GM21367 (cell line): ENCODE measurements at regions not wholly inside any gene's neighbourhood (a gene's known extent, or its start where the extent isn't known, plus 50 kb on each side); places are given as distances from the start of the nearest gene placed in this dataset.

Experiments used
- ATAC-seq: cut with Tn5 transposase; IDR thresholded peaks from one replicate; pipeline ENCODE4 v1.9.1; 2021; ENCODE audit not compliant: unreplicated experiment

DNA sequence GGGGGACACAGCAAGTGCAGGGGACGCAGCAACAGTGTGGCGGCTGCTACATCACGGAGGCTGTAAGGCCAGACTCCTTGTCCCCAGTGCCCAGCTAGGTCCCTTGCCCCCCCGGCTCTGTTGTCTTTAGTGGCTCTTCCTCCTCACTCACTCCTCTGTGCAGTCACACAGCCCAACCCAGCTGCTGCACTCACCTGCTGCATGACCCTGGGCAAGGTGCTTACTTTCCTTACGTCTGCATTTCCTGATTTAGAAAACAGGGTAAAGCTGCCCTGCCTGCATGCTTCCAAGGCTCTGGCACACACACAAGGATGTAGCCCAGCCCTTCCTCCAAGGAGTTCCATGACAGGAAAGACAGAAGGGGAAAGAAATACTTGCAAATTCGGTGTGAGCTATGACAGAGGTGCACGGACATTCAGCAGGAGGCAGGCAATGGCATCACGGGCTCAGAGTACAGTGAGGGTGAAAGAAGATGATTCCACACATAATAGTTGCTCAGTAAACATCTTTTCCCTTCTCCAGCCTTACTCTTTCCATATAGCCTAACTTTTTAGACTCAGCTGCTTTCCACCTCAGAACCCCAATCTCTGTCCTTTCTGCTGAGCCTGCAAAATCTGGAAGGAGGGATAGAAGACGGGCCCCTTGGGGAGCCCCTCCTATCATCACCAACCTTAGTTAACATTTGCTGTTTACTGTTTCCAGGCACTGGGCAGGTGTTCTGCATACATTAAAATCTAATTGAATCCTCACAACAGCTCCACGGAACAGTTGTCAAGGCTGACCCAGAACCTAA is 150.9 kb downstream of the MRM1 start:
- ATAC-seq: no peak

DNA sequence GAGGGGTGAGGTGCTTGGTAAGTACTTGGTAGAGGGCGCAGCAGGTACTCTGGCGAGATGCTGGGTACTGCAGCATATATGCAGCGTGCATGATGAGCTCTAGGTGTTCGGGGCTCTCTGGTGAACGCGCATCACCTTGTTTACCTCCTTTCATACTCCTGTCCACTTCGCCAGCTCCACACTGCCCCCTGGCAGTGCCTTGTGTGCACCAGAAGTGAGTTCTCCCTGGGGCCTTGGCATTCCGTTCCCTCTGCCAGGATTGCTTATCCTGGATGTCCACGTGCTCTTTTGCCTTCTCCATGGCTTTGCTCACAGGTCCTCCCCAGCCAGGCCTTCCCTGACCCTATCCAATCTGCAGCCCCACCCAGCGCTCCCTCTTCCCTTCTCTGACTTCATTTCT is 154.2 kb downstream of the MRM1 start:
- no peak for ATAC-seq

DNA sequence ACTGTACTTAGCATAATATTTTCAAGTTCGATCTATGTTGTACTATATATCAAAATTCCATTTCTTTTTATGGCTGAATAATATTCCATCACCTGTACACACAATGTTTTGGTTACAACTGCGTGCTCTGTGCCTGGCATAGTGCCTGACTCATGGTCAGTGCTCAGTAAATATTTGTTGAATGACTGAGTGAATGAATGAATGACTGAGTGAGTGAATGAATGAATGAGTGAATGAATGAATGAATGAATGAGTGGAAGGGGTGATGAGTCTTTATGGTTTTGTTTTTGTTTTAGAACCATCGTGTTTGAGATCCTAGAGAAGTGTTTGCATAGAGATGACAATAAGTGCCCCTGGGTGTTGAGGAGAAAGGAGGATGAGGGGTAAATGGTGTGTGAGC is 155.3 kb downstream of the MRM1 start:
- ATAC-seq: no peak

DNA sequence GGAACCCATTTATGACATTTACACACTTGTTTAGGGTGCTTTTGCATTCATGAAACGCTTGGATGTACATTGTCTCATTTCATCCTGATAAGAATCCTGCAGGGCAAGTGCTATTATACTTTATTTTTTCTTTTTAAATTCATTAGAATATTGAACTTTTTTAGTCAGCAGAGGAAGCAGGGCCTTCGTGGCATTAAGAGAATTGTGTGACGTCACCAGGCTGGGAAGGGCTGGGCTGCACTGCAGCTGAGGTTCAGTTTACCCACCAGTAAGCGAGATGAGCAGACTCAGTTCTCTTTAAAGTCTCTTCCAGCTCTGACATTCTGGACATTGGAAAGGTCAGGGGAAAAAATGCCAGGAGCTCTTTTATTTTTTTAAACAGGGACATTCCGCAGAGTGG is 159.0 kb downstream of the MRM1 start:
- ATAC-seq: no peak

DNA sequence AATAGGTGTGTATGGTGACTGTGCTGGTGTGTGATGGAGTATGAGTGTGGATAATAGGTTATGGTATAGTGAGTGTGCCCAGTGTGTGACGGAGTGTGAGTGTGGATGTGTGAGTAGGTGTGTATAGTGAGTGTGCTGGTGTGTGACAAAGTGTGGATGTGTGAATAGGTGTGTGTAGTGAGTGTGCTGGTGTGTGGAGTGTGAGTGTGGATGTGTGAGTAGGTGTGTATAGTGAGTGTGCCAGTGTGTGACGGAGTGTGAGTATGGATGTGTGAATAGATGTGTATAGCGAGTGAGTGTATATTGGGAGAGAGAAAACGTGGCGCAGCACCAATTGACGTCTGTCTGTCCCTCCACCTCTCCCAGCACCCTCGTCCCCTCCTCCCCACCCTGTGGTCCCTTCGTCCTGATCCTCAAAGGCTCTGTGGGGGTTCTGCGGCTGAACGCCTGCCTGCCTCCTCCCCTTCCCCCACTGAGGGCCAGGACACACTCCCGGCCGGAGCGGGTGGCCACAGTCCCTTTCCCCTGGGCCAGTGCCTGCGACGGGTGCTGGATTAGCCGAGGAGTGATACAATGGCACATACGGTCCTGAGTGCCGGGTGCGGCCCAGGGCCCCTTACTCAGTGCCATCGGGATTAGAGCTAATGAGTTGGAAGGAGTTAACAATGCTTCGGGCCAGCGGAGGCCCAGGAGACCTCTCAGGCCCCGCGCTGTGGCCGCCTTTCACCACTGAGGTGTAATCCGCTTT is 160.0 kb downstream of the MRM1 start:
- no peak for ATAC-seq

DNA sequence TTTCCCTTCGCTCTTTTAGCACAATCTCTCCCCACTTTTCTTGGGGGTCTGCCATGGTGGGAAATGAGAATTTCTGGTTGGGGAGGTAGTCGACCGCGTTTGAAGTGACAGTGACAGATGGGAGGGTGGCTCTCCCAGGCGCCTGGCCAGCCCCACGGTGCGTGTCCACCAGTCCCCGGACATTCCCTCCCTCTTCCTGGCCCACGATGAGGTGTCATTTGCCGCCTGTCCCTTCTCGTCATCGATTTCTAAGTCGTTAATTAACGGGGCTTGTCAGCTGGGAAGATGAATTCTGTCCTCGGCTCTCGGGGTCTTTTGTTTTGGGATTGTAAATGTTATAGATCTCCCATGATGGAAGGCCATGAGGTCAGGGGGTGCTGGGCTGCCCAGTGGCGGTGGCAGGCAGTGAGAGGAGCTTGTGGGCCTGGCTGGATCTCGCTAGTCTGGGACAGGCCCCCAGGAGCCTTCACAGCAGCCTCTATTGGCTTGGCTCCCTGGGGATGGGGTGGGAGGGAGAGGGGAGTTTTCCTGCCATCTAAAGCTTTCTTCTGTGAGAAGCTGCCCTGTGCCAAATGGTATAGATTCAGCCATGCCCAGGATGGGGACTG is 164.2 kb downstream of the MRM1 start:
- ATAC-seq: no peak

DNA sequence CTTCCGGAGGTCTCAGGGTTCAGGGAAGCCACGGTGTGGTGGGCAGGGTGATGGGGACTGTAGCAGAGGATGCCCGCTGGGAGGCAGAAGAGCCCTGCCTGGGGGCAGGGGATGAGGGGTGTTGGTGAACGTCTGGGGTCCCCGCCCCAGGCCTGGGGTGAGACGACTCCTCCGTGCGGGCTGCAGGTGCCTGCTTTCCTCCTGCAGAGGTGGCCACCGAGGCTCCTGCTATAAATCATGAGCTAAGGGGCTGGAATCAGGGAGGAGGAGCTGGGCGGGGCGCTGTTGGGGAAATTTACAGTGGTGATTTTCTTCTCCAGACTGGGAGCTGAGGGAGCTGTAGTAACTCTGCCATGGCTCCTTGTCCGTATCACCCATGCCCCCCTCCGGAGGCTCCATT is 167.0 kb downstream of the MRM1 start:
- ATAC-seq: no peak

DNA sequence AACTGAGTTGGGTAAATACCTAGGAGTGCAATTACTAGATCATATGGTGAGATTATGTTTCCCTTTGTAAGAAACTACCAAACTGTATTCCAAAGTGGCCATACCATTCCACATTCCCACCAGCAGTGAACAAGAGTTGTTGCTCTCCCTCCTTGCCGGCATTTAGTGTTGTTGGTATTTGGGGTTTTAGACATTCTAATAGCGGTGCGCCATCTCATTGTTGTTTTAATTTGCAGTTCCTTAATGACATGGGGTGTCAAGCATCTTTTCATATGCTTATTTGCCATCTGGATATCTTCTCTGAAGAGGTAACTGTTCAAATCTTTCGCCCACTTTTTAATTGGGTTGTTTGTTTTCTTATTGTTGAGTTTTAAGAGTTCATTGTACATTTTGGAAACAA is 164.2 kb upstream of the LHX1 start:
- ATAC-seq: no peak

DNA sequence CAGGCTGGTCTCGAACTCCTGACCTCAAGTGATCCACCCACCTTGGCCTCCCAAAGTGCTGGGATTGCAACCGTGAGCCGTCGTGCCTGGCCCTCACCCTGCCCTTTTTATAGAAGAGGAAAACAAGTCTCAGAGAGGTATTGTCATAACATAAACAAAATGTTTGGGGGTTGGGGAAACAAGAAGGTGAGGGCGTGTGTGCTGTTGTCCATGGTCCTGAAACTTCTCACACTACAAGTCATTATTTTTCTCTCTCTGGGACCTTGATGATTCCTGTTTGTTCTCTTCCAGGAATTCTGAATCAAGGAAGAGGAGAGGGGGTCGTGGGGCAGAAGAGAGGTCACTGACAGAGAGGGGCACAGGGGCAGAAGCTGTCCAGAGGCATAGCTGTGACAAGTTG is 160.2 kb upstream of the LHX1 start:
- ATAC-seq: no peak

DNA sequence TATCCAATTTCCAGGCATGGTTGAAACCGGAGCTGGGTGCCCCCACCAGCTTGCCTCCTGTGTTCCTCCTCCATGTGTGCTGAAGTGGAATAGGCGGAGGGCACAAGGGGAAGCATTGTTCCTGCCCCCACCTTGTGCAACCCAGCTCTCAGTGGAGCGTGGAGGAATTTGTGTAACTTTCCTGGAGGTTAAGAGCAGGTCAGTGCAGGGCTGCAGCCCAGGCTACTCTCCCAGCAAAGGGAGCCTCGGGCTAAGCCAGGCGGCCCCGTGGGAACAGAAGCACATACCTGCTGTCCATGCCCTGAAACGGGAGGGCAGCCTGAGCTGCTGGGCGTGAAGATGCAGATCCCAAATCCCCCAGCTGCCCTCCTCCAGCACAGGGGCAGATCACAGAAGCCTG is 158.8 kb upstream of the LHX1 start:
- ATAC-seq: no peak

DNA sequence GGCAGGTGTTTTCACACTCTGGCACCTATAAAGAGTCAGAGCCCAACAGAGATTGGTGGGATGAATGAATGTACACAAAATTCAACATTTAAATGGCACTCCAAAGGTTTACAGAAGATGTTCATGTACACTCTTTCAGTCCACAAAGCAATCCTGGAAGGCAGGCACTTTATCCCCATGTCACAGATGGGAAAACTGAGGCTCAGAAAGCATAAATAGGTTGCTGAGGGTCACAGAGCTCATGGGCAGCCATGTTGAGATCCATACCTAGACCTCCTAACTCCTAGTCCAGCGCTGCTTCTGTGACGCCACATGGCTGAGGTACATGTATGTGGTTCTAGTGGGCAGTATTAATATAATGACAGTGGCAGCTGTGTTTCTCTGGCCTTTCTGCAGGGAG is 157.7 kb upstream of the LHX1 start:
- ATAC-seq: no peak

DNA sequence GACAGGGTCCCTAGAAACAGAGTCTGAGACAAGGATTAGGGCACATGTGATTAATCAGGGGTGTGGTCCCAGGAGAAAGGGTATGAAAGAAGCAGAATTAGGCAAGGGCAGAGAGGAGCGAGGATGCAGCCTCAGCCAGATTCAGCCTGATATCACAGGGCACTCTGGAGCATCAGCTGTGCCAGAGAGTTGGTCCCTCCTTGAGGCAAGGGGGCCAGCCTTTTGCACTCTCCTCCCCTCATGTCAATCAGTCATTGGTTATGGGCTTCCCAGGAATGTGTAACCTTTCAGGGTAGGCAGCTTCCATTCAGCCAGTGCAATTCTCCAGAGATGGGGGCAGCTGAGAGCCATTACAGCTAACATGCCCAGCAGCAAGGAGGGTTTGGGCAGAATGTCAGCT is 152.6 kb upstream of the LHX1 start:
- ATAC-seq: no peak

DNA sequence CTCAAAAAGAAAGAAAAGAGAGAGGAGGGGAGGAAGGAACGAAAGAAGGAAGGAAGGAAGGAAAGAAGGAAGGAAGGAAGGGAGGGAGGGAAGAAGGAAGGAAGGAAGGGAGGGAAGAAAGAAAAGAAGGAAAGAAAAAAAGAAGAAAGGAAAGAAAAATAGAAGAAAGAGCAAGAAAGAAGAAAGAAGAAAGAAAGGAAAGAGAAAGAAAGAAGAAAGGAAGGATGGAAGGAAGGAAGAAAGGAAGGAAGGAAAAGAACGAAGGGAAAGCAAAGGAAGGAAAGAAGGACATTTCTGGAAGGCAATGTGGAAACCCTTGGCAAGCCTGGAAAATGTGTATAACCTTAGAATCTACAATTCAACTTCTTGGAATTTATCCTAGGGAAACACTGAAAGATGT is 150.4 kb upstream of the LHX1 start:
- ATAC-seq: no peak

DNA sequence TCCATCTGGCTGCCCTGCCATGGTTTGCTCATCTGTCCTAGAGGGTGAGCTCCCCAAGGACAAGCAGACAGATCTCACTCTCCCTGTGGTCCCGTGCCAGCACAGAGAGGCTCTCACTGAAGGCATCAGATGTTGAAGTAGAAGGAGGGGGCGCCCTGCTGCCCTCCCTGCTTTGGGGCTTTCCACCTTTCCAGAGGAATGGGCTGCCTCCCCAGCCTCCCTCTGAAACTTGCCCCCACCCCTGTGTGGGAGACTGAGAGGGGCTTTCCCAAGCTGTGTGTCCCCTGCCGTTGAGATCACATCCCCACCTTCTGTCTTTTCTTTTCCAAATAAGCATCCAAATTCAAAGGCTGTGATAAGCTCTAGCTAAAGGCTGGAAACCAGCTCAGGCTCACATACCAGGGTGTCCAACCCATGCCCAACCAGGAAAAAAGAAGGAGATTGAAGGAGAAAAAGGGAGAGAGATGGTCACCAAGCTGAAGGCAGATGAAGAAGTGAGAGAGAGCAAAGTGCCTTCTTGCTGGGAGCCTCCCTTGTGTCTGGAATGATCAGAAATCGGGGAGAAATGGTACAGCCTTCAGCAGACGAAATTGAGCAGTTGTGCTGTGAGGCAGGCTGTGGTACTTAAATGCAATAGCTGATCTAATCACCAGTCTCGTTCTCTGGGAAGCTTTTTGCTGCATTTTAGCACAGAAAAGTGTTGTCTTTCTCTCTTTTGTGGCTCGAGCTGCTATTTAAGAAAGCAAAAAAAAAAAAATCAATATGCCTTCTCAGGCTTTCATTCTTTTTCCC is 145.9 kb upstream of the LHX1 start:
- no peak for ATAC-seq

DNA sequence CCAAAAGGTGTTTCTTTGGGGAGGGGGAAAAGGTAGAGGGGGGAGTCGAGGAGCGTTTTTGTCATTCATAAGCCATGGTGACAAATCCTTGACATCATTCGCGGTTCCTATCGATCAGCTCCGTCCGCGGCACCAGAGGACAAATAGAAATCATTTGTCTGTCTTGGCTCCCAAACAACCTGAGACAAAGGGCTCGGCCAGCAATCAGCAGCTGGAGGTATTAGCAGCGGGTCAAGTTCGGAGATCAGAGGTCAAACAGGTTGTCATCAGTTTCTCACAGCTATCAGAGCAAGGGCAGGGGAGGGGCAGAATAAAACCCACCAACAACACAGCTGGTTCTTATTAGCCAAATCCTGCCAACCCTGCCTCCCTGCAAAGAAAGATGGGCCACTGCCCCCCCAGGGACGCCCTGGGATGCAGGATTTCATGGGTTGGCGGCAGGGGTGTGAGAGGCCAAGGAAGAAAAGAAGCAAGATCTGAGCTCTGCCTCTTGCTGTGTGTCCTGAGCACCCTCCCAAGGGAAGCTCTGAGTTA is 145.3 kb upstream of the LHX1 start:
- ATAC-seq: no peak

DNA sequence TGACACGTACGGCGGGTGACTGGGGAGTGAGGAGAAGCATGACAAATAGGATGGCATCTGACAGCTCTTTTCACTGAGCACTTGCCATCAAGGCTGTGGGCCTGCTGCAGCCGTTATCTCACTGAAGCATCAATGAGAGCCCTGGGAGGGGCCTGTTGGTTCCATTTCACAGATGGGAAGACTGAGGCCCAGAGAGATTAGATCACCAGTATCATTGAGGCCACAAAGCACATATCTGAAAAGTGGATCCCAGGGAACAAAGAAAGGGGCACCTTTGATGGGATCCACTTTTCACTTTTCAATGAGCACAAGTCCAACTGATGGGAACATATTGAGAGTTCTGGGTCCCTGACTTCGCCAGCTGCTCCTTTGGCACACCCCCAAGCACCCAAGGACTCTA is 144.4 kb upstream of the LHX1 start:
- no peak for ATAC-seq

DNA sequence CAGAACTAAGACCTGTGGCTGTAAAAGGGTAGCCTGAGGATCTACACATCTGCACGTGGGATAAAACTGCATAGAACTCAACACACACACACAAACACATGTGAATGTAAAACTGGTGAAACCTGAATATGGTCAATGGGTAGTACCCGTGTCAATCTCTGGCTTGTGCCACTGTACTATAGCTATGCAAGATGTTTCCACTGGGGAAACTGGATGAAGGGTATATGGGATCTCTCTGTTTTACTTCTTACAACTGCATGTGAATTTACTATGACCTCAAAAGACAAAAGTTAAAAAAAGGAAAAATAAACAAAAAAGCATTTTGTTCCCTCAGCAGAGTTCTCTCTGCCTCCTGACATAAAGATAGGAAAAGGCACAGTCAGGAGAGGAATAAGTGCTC is 143.3 kb upstream of the LHX1 start:
- no peak for ATAC-seq

DNA sequence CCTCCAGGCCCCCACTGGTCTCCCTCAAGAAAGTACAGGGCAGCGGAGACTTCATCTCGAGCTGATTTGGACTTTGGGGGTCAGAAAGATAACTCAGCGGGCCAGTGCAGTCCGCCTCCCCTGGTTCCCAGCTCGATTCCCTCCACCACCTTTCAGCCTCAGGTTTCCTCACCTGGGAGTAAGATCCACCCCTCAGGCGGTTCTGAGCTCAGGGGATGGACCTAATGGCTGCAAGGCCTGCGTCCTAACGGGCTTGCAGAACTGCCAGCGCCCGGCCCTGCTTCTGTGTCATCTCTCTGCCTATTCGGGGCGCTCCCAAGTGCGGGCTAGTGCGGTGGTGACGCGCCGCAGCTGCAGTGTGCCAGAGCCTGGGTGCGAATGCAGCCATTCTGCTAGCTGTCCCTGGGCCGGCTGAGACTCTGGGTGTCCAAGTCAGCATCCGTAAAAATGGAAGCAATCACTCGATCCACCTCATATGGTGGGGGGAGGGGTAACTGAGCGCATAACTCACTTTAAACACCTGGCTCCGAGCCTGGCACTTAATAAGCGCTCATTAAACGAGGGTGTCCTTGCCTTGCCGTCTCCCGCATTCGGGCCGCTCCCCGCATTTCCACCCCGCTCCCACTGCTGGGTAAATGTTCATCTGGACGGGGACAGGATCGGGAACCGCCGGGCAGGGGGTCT is 129.6 kb upstream of the LHX1 start:
- ATAC-seq: no peak

DNA sequence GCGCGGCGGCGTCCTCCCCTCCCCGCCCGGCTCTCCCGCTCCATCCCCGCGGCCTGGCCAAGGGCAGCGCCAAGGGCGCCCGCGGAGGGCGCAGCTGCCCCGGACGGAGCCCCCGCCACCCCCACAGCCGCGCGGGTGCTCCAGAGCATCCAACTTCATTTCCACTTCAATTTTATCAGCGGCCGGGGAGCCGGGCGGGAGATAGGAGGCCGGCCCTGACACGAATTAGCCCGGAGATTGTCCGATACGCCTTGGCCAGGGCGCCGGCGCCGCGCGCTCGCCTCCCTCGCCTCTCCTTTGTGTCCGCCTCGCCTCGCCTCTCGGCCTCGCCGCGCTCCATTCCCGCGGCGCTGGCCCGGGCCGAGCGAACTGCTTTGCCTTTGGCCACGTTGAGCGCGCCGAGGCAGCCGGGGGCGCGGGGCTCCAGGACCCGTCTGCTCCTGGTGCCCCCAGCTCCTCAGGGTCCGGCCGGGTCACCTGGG is 129.1 kb upstream of the LHX1 start:
- ATAC-seq: no peak

DNA sequence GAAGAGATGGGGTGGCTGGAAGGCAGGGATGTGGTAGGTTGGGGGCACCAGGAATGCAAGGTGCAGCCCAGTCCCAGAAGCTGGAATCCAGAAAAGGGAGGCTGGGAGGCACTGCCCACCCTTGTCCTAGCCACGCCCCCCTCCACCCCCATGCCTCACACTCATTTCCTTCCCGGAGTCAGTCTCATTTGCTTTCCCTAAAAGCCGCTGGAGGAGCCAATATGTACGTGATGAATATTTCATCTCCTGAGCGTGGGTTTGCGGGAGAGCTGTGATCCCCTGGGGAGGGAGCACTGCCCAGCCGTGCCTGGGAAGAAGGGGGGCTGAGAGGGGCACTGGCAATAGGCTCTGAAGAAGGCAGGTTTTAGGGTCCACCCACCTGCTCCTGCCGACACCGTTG is 124.5 kb upstream of the LHX1 start:
- no peak for ATAC-seq

DNA sequence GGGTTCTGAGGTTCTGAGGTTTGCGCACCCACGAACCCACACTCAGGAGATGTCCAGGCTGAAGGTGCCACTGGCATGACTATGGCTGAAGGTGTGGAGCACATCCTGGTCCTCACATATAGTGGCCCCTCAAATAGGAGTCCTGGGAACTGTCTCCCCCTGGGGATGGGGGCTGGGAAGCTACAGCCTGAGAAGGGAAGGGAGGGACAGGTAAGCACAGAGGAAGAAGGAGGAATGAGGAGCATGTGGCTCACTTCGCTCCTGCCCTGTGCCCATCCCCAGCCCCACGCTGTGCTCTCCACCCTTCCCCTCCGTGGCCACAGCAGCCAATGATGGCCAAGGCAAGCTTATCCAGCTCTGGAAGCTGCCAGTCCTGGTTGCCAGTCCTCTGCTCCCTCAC is 123.9 kb upstream of the LHX1 start:
- no peak for ATAC-seq
